PC-3 (cell line): ENCODE measurements at regions not wholly inside any gene's neighbourhood (a gene's known extent, or its start where the extent isn't known, plus 50 kb on each side); places are given as distances from the start of the nearest gene placed in this dataset.

Experiments
- ATAC-seq: fragments of 200-7000 bp; cut with Tn5 transposase; 2 replicates; pipeline ENCODE4 v1.9.1; 2020; ENCODE audit warnings: mild to moderate bottlenecking, moderate library complexity
- BruUV-seq: library from RNA; stranded (reverse); fragments of 400-500 nt; replicated peaks from 2 replicates; lab custom pipeline; 2021; lab: Mats Ljungman, UMichigan
- CTCF ChIA-PET: fragments of 300-600 bp; sonication (Branson Sonifier 250); formaldehyde crosslinking; loops from one replicate; lab custom pipeline; 2022; ENCODE audit warnings: antibody characterized with exemption; lab: Charles Lee
- POLR2A ChIA-PET: fragments of 300-600 bp; sonication (Branson Sonifier 250); formaldehyde crosslinking; loops from one replicate; lab custom pipeline; 2022; ENCODE audit warnings: antibody characterized with exemption; ENCODE audit not compliant: unreplicated experiment; lab: Charles Lee
- DNase-seq: peaks from one replicate; pipeline ENCODE4 v3.0.0-alpha.2; 2015
- H2AFZ ChIP-seq: fragments of 300-600 bp; sonication (generic); 2 replicates; pipeline ENCODE4 v1.6.0; 2016; ENCODE audit warnings: antibody characterized with exemption, low read length
- H3F3A ChIP-seq: fragments of 300-600 bp; sonication (generic); one replicate; pipeline ENCODE4 v1.6.0; 2017; ENCODE audit warnings: antibody characterized with exemption, low read length, control low read depth, mild to moderate bottlenecking; ENCODE audit not compliant: unreplicated experiment
- H3K27ac ChIP-seq: fragments of 300-600 bp; sonication (generic); 2 replicates; pipeline ENCODE4 v1.5.1; 2016; ENCODE audit warnings: mild to moderate bottlenecking, low read length
- H3K27me3 ChIP-seq: fragments of 300-600 bp; sonication (generic); 2 replicates; pipeline ENCODE4 v1.6.1; 2016; ENCODE audit warnings: low read length, mixed read lengths
- H3K36me3 ChIP-seq: fragments of 300-600 bp; sonication (generic); 2 replicates; pipeline ENCODE4 v1.6.1; 2016; ENCODE audit warnings: low read depth, mixed run types, low read length, mixed read lengths
- H3K4me1 ChIP-seq: fragments of 300-600 bp; sonication (generic); 2 replicates; pipeline ENCODE4 v1.5.1; 2016; ENCODE audit warnings: low read length; ENCODE audit not compliant: insufficient read depth
- H3K4me2 ChIP-seq: fragments of 300-600 bp; sonication (generic); 2 replicates; pipeline ENCODE4 v1.6.0; 2016; ENCODE audit warnings: low read length
- H3K4me3 ChIP-seq: fragments of 300-600 bp; sonication (generic); 2 replicates; pipeline ENCODE4 v1.5.1; 2016; ENCODE audit warnings: mild to moderate bottlenecking, low read length, mixed read lengths
- H3K79me2 ChIP-seq: fragments of 300-600 bp; sonication (generic); 2 replicates; pipeline ENCODE4 v1.6.1; 2017; ENCODE audit warnings: low read length, mixed read lengths
- H3K9ac ChIP-seq: fragments of 300-600 bp; sonication (generic); 2 replicates; pipeline ENCODE4 v1.6.0; 2016; ENCODE audit warnings: mild to moderate bottlenecking, low read length
- H3K9me2 ChIP-seq: fragments of 300-600 bp; sonication (generic); replicated peaks from 2 replicates; pipeline ENCODE4 v1.6.1; 2016; ENCODE audit warnings: mixed run types, low read length, mixed read lengths
- H3K9me3 ChIP-seq: fragments of 300-600 bp; sonication (generic); 2 replicates; pipeline ENCODE4 v1.6.1; 2016; ENCODE audit warnings: low read length, mixed read lengths
- H4K20me1 ChIP-seq: fragments of 300-600 bp; sonication (generic); 2 replicates; pipeline ENCODE4 v1.6.1; 2016; ENCODE audit warnings: low read length, mixed read lengths
- EZH2 ChIP-seq: fragments of 300-600 bp; sonication (generic); IDR thresholded peaks from one replicate; pipeline ENCODE4 v1.6.1; 2017; ENCODE audit warnings: antibody characterized with exemption, mild to moderate bottlenecking, low read length; ENCODE audit not compliant: unreplicated experiment
- EZH2phosphoT487 ChIP-seq: fragments of 300-600 bp; sonication (generic); IDR thresholded peaks from 2 replicates; pipeline ENCODE4 v1.6.1; 2018; ENCODE audit warnings: mild to moderate bottlenecking, antibody characterized with exemption, low read length, borderline replicate concordance
- intact Hi-C: fragments of 100-400 bp; cut with micrococcal nuclease; formaldehyde crosslinking; loops from 2 replicates; pipeline ENCODE4 v1.9.0; 2023
- TF ChIP-seq, protein P1 (sequence below): fragments of 300-600 bp; sonication (generic); conservative IDR thresholded peaks from 2 replicates; pipeline ENCODE4 v1.5.1; 2017; ENCODE audit warnings: antibody characterized with exemption, low read depth, mild to moderate bottlenecking, low read length

DNA sequence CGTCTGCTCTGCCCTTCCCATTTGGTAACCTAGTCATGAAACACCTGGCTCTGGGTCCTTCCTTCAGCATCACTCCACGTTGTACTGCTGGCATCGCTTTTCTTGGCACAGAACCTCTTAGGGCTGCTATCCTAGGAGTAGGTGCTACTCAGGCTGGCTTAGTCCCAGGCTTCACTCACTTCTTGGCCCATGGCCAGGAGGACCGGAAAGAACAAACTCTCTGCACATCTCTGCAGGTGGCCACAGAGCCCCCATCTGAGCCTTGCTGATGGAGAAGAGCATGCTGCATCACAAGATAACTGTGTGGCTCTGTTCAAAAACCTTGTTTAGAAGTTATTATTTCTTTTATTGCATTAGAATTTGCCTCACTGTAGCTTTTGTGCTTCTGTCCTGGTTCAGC is 447.2 kb upstream of the TNP1 start:
- H3K9me2 ChIP-seq: no peaks in the 10 kb centered on the region
- H2AFZ ChIP-seq: no peak overlapping the region
- H3K36me3 ChIP-seq: no peaks in the 10 kb centered on the region
- H3F3A ChIP-seq: no peaks in the 10 kb centered on the region
- TF ChIP-seq EZH2phosphoT487 (no peak), EZH2 (no peak)
- TF ChIP-seq, protein P1, sequence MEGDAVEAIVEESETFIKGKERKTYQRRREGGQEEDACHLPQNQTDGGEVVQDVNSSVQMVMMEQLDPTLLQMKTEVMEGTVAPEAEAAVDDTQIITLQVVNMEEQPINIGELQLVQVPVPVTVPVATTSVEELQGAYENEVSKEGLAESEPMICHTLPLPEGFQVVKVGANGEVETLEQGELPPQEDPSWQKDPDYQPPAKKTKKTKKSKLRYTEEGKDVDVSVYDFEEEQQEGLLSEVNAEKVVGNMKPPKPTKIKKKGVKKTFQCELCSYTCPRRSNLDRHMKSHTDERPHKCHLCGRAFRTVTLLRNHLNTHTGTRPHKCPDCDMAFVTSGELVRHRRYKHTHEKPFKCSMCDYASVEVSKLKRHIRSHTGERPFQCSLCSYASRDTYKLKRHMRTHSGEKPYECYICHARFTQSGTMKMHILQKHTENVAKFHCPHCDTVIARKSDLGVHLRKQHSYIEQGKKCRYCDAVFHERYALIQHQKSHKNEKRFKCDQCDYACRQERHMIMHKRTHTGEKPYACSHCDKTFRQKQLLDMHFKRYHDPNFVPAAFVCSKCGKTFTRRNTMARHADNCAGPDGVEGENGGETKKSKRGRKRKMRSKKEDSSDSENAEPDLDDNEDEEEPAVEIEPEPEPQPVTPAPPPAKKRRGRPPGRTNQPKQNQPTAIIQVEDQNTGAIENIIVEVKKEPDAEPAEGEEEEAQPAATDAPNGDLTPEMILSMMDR: no peak
- H3K79me2 ChIP-seq: no peaks in the 10 kb centered on the region
- POLR2A ChIA-PET: no interaction called here
- H3K4me1 ChIP-seq: no peaks in the 10 kb centered on the region
- BruUV-seq: no TSS peak
- H3K9ac ChIP-seq: no peak overlapping the region
- no peak overlapping the region for H3K27ac ChIP-seq
- H3K27me3 ChIP-seq: no peaks in the 10 kb centered on the region
- DNase-seq (no peak), ATAC-seq (no peak)
- no peaks in the 10 kb centered on the region for H3K9me3 ChIP-seq
- H4K20me1 ChIP-seq: no peaks in the 10 kb centered on the region
- intact Hi-C loops: no loop called here
- CTCF ChIA-PET: no interaction called here
- H3K4me3 ChIP-seq: no peak overlapping the region
- no peak overlapping the region for H3K4me2 ChIP-seq

DNA sequence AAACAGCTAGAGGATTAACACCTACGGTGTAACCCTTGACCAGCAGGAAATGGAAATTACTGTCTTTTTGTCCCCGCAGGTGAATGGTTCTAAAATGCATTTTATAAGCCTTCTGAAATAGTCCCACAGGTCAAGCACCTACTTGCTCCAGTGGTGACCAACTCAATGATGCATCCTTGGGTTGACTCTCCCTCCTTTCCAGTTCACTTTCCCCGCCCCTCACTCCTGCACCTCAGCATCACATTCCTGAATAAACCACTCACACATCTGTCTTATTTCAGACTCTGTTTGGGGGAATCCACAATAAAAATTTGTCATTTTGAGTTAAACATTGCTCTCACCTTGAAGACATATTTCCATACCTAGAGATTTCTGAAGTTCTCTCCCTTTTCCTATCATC is 446.0 kb upstream of the TNP1 start:
- Histone ChIP-seq H3K9ac (no peak overlapping the region), H3K4me1 (no peaks in the 10 kb centered on the region), H3K79me2 (no peaks in the 10 kb centered on the region), H2AFZ (no peak overlapping the region), H4K20me1 (no peaks in the 10 kb centered on the region), H3K27me3 (no peaks in the 10 kb centered on the region), H3K9me3 (no peaks in the 10 kb centered on the region), H3K27ac (no peak overlapping the region), H3F3A (no peaks in the 10 kb centered on the region), H3K4me3 (no peak overlapping the region), H3K36me3 (no peaks in the 10 kb centered on the region), H3K9me2 (no peaks in the 10 kb centered on the region), H3K4me2 (no peak overlapping the region)
- no TSS peak for BruUV-seq
- no peak for ATAC-seq
- CTCF ChIA-PET: no interaction called here
- POLR2A ChIA-PET: no interaction called here
- intact Hi-C loops: no loop called here
- TF ChIP-seq EZH2 (no peak), EZH2phosphoT487 (no peak)
- TF ChIP-seq, protein P1: no peak
- DNase-seq: no peak

- H3K27me3 ChIP-seq: no peaks in the 10 kb centered on the region
- H3K9ac ChIP-seq: no peak overlapping the region
- no peaks in the 10 kb centered on the region for H3K9me3 ChIP-seq
- ChIA-PET POLR2A (no interaction called here), CTCF (no interaction called here)
- H2AFZ ChIP-seq: no peak overlapping the region
- no peaks in the 10 kb centered on the region for H3K4me1 ChIP-seq
- intact Hi-C loops: no loop called here
- ATAC-seq: no peak
- BruUV-seq: no TSS peak
- no peaks in the 10 kb centered on the region for H4K20me1 ChIP-seq
- no peaks in the 10 kb centered on the region for H3K9me2 ChIP-seq
- no peak overlapping the region for H3K27ac ChIP-seq
- no peak overlapping the region for H3K4me2 ChIP-seq
- TF ChIP-seq EZH2: no peak
- TF ChIP-seq, protein P1: no peak
- no peak for TF ChIP-seq EZH2phosphoT487
- H3F3A ChIP-seq: no peaks in the 10 kb centered on the region
- no peaks in the 10 kb centered on the region for H3K79me2 ChIP-seq
- H3K36me3 ChIP-seq: no peaks in the 10 kb centered on the region
- DNase-seq: no peak
- H3K4me3 ChIP-seq: no peak overlapping the region
Observed at GRCh38 chr2:217304582-217304981, 444.7 kb upstream of the TNP1 start.
